Jurkat, Clone E6-1 (cell line): ENCODE measurements at regions not wholly inside any gene's neighbourhood (a gene's known extent, or its start where the extent isn't known, plus 50 kb on each side); places are given as distances from the start of the nearest gene placed in this dataset.

Experiments
- DNase-seq: peaks from one replicate; pipeline ENCODE4 v3.0.0-alpha.2; 2011; ENCODE audit warnings: low read depth, low spot score
- H3K4me3 ChIP-seq: 2 replicates; pipeline ENCODE4 v1.5.1; 2011; ENCODE audit warnings: mild to moderate bottlenecking, low read length, control low read depth, moderate library complexity

DNA sequence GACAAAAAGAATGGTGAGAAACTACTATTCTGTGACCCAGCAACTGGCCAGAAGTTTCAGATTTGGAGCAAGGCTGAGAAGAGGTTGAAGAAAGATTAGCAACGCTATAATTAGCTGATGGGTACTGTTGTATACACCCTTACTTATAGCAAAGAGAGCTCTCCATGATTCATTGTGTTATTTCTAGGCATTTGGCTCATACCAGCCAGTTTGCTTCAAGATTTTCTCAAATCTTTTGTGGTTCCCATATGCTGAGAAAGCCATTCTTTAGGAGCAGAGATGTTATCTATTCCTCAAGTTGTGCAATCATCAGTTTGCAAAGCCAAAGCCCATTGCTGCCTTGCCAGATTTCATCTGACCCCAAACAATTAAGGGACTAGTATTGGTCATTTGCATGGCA, 179.4 kb downstream of the ETS1 start:
- DNase-seq, result no peak

DNA sequence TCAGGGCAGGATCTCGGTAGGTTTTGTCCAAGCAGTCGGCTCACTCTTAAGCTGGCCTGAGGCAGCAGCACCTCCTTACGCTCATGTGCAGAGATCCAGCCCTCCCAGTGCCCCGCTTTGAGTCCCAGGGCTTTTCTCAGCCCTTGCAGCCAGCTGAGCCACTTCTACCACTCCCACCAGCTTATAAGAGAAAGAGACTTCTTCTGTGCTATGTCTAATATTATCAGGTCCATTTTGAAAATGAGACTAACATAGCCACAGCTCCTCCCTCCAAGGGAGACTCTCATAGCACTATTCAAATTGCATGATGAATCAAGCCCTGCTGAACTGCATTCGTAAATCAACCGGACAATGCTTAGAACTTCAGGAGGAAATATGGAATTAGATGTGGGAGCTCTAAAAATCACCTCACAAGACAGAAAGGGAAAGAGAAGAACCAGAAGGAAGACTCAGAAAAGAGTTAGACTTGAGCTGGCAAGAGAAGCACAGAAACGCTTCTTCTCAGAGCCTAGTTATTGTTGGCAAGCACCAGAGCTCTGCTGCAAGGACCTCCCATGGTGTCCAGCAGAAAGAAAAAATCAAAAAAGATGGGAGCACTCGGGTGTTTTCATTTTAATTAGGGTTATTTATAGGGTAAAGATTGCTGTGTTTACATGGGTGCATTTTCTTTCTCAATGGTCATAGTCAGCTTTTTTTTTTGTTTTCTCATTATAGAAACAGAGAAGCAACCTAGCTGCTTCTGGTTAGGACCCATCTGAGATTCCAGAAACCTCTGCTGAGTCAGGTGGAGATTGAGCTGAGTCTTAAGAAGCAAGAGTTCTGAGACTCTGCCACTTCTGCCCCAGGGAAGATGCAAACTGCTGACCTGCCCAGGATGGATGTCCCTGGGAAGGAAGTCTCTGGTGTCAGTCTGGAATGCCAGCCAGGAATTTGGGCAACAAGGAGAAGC, 181.4 kb downstream of the ETS1 start:
- no peak overlapping the region for H3K4me3 ChIP-seq
- no peak for DNase-seq

More for the DNA sequence above, 179.4 kb downstream of the ETS1 start:
- no peak overlapping the region for H3K4me3 ChIP-seq

DNA sequence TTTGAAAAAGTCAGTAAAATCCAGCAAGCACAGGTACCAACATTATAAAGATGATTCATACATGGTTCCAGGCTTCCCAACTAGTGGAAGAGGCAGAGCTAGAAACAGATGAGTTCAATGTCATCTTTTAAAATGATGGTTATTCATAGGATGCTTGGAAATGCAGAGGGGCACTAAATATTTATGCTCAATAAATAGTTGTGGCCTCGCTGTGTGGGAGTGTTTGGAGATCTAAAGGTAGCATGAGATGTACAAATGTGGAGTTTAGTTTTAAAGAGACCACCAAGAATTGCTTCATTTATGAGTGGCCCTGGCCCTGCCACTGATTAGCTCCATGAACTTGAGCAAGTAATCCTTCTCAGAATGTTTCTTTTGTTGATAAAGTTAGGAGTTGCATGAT, 182.2 kb downstream of the ETS1 start:
- H3K4me3 ChIP-seq, result no peak overlapping the region
- DNase-seq, result no peak

DNA sequence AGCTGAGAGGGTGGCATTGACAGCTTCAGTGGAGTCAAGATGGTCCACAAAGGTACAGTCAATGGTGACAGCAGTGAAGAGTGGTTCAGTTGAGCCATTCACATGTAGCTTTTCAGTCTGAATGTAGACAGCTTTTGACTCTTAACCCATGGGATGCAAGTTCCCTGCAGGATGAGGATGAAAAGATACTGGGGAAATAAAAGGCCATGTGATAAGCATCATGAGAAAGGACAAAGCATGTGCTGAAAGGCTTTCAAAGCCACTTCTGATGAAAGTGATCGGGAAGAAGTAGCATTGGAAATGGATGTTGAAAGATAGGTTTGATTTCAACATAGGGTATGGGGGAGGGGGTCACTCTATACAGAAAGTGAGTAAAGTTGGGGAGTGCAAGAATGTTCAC, 182.9 kb downstream of the ETS1 start:
- DNase-seq, result no peak
- no peak overlapping the region for H3K4me3 ChIP-seq

DNA sequence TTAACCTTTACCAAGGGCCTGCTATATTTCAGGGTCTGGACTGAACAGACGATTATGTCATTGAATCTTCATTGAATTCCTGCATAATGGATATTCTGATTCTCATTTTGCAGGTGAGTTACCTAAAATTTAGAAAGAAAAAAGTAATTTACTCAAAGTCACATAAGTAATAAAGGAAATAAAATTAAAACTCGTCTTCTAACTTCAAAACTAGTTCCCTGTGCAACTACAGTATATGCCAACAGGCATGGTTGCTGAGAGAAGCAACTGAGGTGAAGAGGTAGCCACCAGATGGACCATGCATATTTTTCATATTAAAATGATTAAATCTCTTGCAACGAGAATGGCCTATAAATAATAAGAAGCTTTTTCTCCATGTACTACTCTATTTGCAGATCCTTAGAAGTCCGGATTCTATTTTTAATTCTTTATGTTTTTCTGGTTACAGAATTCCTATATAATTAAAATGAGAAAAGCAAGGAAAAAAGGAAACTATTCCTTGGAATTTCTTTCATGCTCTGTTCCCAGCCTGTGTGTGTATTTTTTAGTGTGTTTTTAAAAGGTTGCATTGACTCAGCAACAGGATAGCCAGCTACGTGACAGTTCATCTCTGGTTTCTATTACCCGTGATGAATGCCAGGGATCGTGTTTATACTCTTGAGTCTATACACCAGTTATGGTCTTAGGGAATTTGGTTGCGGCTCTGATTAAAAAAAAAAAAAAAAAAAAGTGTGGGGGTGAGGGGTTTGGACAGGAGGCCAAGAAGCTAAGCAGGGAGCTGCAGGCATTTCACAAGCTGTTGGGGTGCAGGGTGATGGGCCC, 186.8 kb downstream of the ETS1 start:
- DNase-seq, result no peak
- no peak overlapping the region for H3K4me3 ChIP-seq

DNA sequence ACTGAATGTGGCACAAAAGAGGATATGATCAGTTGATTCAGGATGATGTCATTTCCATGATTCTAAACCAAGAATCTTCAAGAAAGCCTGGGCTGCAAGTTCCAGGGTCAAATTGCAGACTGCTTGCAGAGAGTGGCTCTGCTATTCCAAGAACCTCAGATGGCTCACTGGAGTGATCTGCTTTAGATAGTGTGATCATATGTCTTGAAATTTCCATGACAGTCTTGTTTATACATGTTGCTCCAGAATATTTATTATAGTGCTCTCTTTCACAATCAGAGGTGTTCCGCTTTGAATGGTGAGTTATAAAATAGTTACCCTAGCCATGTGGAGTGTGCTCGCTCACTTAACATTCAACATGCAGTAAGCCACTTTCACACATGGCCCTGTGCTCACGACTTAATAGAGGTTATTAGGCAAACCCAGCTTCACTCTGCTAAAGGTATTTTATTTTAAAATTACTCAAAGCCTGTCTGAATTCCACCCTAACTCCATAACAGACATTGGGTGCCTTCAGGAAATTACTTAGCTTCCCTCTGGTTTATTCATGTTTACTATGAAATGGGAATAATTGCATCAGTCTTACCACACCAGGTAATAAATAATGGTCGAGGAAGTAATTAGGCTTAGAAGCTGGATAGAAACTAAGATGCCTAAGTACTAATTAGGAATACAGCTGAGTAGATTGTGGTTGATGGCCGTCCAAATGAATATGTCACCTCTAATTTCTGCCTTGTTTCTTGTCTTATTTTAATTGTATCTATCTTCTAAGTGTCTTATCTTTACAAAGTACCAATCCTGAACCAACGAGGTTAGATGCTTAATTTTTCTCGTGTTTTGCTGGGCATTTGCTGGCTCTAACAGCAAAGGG, 187.9 kb downstream of the ETS1 start:
- no peak overlapping the region for H3K4me3 ChIP-seq
- DNase-seq, result no peak

DNA sequence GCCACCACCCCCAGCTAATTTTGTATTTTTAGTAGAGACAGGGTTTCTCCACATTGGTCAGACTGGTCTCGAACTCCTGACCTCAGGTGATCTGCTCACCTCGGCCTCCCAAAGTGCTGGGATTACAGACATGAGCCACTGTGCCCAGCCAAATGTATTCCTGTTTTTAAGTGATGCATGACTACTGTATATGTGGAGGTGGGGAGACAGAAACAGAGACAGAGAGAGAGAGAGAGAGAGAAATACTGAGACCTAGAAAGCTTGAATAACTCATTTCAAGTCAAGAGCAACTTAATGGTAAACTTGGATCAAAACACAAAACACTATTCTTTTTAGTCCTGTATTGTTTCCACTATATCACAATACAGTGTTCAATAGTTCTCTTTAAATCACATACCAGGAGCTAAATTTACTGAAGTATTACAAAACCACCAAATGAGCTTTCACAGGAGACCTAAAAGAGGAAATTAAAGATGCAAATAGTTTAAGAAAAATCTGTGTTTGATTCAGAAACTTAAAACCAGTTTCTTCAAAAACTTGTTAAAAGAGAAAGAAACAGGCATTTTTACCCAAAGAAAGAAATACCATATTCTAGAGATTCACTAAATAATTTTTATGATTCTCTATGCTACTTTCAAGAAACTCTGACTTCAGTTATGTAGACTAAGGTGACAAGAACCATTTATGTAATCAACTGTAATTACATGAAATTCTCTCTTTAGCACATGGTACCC, 188.7 kb downstream of the ETS1 start:
- H3K4me3 ChIP-seq, result no peak overlapping the region
- DNase-seq, result no peak

DNA sequence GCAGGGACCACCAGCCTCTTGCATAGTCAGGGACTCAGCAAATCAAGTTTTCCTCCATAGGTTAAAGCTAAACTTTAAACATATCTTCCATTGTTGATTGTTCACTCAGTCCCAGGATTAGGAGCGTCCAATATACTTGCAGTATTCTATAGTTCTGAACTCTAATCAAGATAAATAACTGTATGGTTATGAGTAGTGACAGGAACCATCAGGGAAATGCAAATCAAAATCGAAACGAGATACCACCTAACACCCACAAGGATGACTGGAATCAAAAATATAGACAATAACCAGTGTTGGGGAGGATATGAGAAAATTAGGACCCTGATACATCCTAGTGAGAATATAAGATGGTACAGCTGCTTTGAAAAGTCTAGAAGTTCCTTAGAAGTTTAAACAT, 190.0 kb downstream of the ETS1 start:
- DNase-seq, result no peak
- H3K4me3 ChIP-seq, result no peak overlapping the region

DNA sequence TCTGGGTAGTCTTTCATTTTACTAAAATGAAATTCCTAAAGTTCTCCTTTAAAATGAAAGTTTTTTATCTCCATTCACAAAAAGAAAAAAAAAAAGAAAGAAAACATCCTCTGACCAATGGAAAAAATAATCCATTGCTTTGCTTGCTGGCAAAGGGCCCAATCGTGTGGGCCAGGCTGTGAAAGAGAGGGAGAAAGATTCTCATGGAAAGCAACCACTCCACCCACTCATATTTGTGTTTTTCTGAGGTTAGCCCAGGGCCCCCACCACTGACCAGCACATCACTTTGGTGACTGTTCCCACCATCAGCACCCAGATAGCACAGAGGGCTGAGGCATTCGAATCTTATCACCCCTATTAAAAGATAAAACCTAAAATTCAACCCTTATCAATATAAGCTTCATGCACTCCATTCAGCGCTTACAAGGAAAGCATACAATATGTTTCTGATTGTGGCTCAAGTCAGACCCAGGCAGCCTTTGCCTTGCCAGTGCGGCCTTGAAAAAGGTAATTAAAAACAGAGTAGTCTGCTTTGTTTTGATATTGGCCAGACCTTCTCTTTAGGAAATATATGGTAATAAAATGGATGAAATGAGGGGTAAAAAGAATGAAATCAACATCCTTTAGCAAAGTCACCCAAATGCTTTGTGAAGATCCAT, 192.8 kb downstream of the ETS1 start:
- no peak for DNase-seq
- no peak overlapping the region for H3K4me3 ChIP-seq

DNA sequence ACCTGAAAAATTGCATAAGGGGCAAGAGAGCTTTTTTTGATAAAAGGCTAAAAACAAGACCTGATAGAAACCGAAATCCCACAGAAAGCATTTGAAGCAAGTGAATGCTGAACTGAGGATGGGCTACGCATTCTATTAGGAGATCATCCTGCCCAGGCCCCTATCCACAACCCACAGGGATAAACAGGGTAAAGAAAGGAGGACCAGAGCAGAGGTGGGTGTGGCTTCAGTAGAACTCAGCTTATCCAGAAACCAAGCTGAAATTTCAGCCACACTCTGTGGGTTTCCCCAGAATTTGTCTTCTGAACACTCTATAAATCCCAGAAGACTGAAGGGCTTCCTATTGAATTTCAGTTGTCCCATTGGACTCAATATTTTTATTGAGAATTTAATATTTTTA, 195.1 kb downstream of the ETS1 start:
- H3K4me3 ChIP-seq, result no peak overlapping the region
- no peak for DNase-seq

DNA sequence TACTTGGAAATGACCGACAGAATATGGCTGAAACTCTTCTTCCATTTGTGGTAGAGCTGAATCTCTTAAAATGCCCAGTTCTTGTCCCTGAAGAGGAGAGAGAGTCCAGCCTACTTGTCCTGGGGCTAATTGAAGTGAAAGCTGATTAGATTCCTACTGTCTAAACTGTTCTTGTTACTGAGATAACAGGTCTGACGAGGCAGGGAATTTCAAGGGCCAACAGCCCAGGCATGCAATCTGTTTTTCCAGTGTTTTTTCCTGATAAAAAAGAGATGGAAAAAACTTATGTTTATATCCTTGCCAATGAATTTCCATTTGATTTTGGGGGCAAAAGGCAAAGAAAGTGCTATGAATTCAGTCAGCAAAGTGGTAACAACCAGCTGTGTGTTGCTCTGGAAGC, 195.5 kb downstream of the ETS1 start:
- no peak overlapping the region for H3K4me3 ChIP-seq
- DNase-seq, result no peak

DNA sequence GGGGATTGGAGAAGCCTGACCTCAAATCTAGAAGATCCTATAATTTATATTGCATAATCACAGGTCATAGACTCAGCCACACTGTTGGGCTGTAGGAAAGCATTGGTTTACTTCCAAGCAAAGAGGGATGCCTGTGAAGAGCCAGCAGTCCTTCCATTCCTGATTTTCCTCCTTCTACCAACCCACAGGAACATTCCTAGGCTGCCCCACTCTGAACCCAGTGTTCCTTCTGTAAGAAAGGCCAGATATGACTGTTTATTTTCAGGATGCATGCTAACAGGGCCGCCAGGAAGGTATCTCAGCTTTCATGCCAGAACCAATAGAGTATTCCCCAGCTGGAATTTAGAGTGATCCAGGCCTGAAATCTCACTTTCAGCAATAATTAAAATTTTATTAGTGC, 197.1 kb downstream of the ETS1 start:
- no peak overlapping the region for H3K4me3 ChIP-seq
- no peak for DNase-seq

DNA sequence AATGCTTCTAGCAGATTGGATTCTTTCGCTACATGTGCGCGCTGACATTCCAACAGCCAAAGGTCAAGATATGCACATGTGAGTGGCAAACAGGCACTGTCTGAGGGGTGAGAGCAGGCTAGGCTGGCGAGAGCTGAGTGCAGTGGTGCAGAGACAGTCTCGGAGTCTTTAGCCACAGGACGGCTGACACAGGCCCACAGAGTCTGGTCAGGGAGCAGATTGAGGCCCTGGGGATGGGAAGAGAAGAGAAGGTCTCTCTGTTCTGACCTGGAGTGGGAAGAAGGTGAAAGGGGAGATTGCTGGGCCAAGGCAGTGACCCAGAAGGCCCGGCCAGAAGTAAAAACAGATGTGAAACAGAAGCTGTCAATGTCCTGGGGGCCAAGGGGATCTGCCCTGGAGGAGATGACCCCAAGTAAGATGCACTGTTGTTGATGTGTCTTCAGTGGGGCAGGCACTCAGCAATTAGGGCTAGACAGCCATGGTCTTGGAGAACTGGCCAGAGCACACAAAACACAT, 197.8 kb downstream of the ETS1 start:
- no peak overlapping the region for H3K4me3 ChIP-seq
- no peak for DNase-seq

DNA sequence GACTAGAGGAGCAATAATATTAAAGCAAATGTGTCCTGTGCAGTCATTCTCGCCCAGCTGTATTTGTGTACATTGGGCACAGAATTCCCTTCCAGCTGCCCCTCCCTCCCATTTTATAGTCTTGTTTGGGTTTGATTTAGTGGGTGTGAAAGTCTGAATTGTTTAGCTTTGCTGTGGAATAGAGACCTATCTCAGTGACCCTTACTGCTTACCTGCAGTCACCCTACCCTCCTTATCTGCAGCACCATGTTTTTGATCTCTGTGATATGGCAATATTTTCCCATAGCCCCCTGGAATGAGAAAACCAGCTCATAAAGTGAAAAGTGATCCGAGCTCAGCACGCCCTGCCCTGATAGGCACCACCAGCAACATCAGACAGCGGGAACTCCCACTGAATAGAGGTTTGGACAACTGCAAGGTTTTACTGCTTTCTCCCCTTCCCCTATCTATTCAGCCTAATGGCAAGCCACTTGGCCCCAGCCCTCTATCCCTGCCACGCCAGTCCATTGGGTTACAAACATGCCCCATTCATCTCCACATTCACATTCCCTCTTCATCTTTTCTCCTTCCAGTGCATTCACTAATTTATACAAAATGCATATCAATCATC, 199.0 kb downstream of the ETS1 start:
- H3K4me3 ChIP-seq, result no peak overlapping the region
- DNase-seq, result no peak

DNA sequence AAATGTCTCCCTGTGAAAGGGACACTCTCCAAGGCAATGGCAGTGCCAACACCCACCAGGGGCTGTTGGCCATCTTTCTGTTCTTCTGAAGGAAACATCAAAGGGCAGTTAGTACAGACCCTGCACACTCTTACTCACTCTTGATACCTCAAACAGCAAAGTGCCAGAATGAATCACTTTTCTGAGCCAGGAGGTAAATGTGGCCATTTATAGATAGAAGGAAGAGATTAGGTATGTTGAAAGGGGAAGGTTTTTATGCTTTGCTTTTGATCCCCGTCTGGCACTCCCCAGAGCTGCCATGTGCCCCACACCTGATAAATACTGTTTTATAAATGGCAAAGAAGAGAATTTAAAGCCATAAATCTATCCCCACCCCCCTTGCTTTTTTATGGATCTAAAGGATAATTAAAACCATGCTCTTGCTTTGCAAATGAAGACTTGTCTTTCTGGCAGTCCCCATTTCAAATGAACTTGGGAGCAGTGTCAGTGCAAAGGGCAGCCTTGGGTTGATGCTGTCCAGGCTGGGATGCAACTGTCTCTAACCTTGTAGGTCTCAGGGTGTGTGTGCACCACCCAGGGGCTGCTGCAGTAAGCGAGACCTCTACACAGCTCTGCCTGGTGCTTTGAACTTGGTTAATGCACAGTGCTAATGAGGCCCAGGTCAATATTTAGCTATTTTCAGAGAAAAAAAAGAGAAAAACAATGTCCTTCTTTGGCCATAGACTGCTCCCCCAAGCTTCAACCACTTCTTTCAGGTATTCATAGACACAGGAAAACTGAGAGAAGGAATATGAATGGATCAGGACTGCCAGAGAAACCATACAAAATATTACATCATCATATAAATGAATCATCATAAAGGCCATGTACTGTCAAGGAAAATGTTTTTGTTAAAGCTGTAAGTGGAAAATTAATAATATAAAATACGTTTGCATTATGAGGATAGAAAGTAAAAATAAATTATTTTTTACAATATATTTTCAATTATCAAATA, 207.5 kb downstream of the ETS1 start:
- H3K4me3 ChIP-seq, result no peak overlapping the region
- DNase-seq, result peak; percentile 85

DNA sequence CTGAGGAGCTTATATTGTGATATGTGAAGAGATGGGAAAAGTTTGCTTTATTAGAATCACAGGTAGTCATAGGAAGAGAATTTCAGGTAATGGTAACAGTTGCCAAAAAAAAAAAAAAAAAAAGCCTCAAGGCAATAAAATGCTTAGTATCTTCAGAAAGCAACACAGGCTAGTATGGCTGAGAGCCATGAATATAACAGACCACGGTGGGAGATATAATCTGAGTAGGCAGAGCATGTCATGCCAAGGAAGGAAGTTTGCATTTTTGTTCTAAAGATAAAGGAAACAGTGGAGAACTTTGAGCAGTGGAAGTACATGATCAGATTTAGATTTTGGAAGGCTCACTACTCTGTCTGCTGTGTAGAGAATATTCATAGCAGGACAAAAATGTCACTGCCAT, 211.4 kb downstream of the ETS1 start:
- DNase-seq, result peak; percentile 76
- H3K4me3 ChIP-seq, result no peak overlapping the region

DNA sequence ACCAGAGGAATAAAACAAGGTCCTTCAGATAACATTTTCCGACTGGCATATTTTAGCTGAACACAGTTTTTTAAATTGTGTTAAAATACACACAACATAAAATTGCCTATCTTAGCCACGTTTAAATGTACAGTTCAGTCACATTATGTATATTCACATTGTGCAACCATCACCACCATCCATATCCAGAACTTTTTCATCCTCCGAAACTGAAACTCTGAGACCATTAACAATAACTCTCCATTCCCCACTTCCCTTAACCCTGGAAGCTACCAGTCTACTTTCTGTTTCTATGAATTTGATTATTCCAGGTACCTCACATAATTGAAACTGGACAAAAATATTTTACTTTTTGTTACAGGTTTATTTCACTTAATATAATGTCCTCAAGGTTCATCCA, 213.3 kb downstream of the ETS1 start:
- no peak overlapping the region for H3K4me3 ChIP-seq
- no peak for DNase-seq
